DOHH2 (cell line): ENCODE measurements at regions not wholly inside any gene's neighbourhood (a gene's known extent, or its start where the extent isn't known, plus 50 kb on each side); places are given as distances from the start of the nearest gene placed in this dataset.

Experiments used
- H3F3A ChIP-seq: fragments of 200-600 bp; sonication (generic), shearing (Covaris generic); 2 replicates; pipeline ENCODE4 v1.6.0; 2016; ENCODE audit warnings: antibody characterized with exemption, mild to moderate bottlenecking; ENCODE audit not compliant: control insufficient read depth, insufficient read depth
- H3K27ac ChIP-seq: fragments of 200-600 bp; sonication (generic); 2 replicates; pipeline ENCODE4 v1.5.1; 2014; ENCODE audit warnings: low read depth, mild to moderate bottlenecking, low read length, moderate library complexity
- H3K27me3 ChIP-seq: fragments of 200-600 bp; sonication (generic); 2 replicates; pipeline ENCODE4 v1.6.1; 2014; ENCODE audit warnings: mild to moderate bottlenecking, low read length, mixed read lengths; ENCODE audit not compliant: control insufficient read depth
- H3K36me3 ChIP-seq: fragments of 200-600 bp; sonication (generic); 2 replicates; pipeline ENCODE4 v1.6.1; 2014; ENCODE audit warnings: mild to moderate bottlenecking, low read length, moderate library complexity, mixed read lengths; ENCODE audit not compliant: control insufficient read depth
- H3K4me1 ChIP-seq: fragments of 200-600 bp; sonication (generic); 2 replicates; pipeline ENCODE4 v1.6.1; 2014; ENCODE audit warnings: mild to moderate bottlenecking, low read length, mixed read lengths; ENCODE audit not compliant: control insufficient read depth
- H3K4me2 ChIP-seq: fragments of 200-600 bp; sonication (generic); 2 replicates; pipeline ENCODE4 v1.6.0; 2014; ENCODE audit warnings: mild to moderate bottlenecking, low read length, moderate library complexity
- H3K4me3 ChIP-seq: fragments of 200-600 bp; sonication (generic); 2 replicates; pipeline ENCODE4 v1.5.1; 2014; ENCODE audit warnings: mild to moderate bottlenecking, low read length, mixed read lengths
- H3K79me2 ChIP-seq: fragments of 200-600 bp; sonication (generic); 2 replicates; pipeline ENCODE4 v1.6.1; 2014; ENCODE audit warnings: mild to moderate bottlenecking, low read length, mixed read lengths; ENCODE audit not compliant: control insufficient read depth
- H3K9me2 ChIP-seq: fragments of 200-600 bp; sonication (generic); replicated peaks from 2 replicates; pipeline ENCODE4 v1.6.1; 2014; ENCODE audit warnings: mild to moderate bottlenecking, low read length, mixed read lengths; ENCODE audit not compliant: control insufficient read depth
- H3K9me3 ChIP-seq: fragments of 200-600 bp; sonication (generic); 2 replicates; pipeline ENCODE4 v1.6.1; 2014; ENCODE audit warnings: antibody characterized with exemption, low read length, mixed read lengths; ENCODE audit not compliant: control insufficient read depth, insufficient read depth
- H4K20me1 ChIP-seq: fragments of 200-600 bp; sonication (generic); 2 replicates; pipeline ENCODE4 v1.6.0; 2014; ENCODE audit warnings: low read depth, mild to moderate bottlenecking, antibody characterized with exemption, low read length, moderate library complexity; ENCODE audit not compliant: control insufficient read depth, insufficient read depth
- EZH2phosphoT487 ChIP-seq: fragments of 200-600 bp; sonication (generic); IDR thresholded peaks from 2 replicates; pipeline ENCODE4 v1.6.1; 2017; ENCODE audit warnings: borderline replicate concordance, mild to moderate bottlenecking, antibody characterized with exemption, low read length, moderate library complexity, mixed read lengths
- TF ChIP-seq, protein P1 (sequence below): fragments of 200-600 bp; sonication (generic); IDR thresholded peaks from one replicate; pipeline ENCODE4 v1.5.1; 2014; ENCODE audit warnings: antibody characterized with exemption, mild to moderate bottlenecking, low read depth, low read length; ENCODE audit not compliant: poor library complexity, severe bottlenecking

DNA sequence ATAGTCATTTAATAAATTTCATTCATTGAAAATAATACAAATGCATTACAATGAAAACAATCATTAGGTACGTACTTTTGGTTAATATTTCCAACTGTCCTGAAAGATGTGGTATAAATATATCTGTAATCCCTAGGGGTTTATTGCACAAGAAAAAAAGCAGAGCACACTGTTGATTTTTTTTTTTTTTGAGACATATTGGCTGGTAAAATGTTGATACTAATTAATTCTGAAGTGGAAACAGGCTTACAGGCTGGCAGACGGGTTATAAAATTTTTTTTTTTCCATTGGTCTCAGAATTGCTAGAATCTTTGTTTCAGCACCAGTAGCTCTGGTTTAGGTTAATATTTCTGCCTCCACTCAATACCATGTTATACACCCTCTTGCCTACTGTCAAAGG lies 193.6 kb downstream of the MAP2K6 start:
- no peaks in the 10 kb centered on the region for H3K9me2 ChIP-seq
- peaks cover 57% of the 10 kb centered on the region for H3K4me1 ChIP-seq
- no peaks in the 10 kb centered on the region for H3K79me2 ChIP-seq
- no peak overlapping the region for H3K4me3 ChIP-seq
- H3K36me3 ChIP-seq: no peaks in the 10 kb centered on the region
- H3K27me3 ChIP-seq: no peaks in the 10 kb centered on the region
- no peaks in the 10 kb centered on the region for H4K20me1 ChIP-seq
- H3K4me2 ChIP-seq: no peak overlapping the region
- H3K9me3 ChIP-seq: no peaks in the 10 kb centered on the region
- TF ChIP-seq, protein P1, sequence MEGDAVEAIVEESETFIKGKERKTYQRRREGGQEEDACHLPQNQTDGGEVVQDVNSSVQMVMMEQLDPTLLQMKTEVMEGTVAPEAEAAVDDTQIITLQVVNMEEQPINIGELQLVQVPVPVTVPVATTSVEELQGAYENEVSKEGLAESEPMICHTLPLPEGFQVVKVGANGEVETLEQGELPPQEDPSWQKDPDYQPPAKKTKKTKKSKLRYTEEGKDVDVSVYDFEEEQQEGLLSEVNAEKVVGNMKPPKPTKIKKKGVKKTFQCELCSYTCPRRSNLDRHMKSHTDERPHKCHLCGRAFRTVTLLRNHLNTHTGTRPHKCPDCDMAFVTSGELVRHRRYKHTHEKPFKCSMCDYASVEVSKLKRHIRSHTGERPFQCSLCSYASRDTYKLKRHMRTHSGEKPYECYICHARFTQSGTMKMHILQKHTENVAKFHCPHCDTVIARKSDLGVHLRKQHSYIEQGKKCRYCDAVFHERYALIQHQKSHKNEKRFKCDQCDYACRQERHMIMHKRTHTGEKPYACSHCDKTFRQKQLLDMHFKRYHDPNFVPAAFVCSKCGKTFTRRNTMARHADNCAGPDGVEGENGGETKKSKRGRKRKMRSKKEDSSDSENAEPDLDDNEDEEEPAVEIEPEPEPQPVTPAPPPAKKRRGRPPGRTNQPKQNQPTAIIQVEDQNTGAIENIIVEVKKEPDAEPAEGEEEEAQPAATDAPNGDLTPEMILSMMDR: no peak
- no peak for TF ChIP-seq EZH2phosphoT487
- H3F3A ChIP-seq: no peaks in the 10 kb centered on the region
- H3K27ac ChIP-seq: no peak overlapping the region

GRCh38 chr17:69608808-69609472 lies 194.4 kb downstream of the MAP2K6 start:
- no peaks in the 10 kb centered on the region for H3K9me3 ChIP-seq
- no peak overlapping the region for H3K4me3 ChIP-seq
- no peaks in the 10 kb centered on the region for H3K27me3 ChIP-seq
- H3K4me1 ChIP-seq: peaks cover 55% of the 10 kb centered on the region
- no peak for TF ChIP-seq EZH2phosphoT487
- TF ChIP-seq, protein P1: no peak
- H4K20me1 ChIP-seq: no peaks in the 10 kb centered on the region
- H3K36me3 ChIP-seq: no peaks in the 10 kb centered on the region
- no peaks in the 10 kb centered on the region for H3K9me2 ChIP-seq
- H3K27ac ChIP-seq: no peak overlapping the region
- H3K79me2 ChIP-seq: no peaks in the 10 kb centered on the region
- H3F3A ChIP-seq: no peaks in the 10 kb centered on the region
- H3K4me2 ChIP-seq: no peak overlapping the region

DNA sequence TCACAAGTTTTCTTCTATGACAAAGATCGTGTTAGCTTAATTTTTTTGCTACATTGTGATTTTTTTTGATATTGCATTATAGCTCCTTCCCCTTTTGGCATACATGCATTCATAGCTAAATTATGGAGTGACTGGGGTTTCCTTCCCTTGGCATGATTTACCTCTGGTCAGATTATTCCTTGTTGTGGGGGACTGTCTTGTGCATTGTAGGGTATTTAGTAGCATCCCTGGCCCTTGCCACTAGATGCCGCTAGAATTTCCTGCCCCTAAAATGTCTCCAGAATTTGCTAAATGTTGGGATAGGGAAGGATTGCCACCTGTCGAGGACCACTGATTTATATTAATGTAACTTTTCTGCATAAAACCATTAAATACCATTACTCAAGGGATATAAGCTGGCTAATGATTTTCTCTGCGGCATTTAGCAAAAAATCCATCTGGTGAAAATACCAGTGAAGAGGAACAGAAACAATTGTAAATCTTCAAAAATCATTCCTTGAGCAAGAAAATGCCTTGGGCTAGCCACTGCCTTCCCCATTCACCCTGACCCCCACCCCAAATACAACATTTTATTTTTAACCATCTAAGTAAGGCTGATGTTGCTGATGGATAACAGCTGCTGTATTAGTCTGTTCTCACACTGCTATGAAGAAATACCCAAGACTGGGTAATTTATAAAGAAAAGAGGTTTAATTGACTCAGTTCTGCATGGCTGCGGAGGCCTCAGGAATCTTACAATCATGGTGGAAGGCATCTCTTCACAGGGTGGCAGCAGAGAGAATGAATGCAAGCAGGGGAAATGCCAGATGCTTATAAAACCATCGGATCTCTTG lies 195.2 kb downstream of the MAP2K6 start:
- Histone ChIP-seq H3K4me2 (no peak overlapping the region), H3K79me2 (no peaks in the 10 kb centered on the region)

More for the DNA sequence above, 195.2 kb downstream of the MAP2K6 start:
- no peaks in the 10 kb centered on the region for H3K27me3 ChIP-seq
- H3K4me1 ChIP-seq: peaks cover 55% of the 10 kb centered on the region
- H3K36me3 ChIP-seq: no peaks in the 10 kb centered on the region
- H3K9me3 ChIP-seq: no peaks in the 10 kb centered on the region
- no peaks in the 10 kb centered on the region for H3F3A ChIP-seq
- H3K9me2 ChIP-seq: no peaks in the 10 kb centered on the region
- no peak for TF ChIP-seq EZH2phosphoT487
- TF ChIP-seq, protein P1: peak; percentile 87
- H3K4me3 ChIP-seq: no peak overlapping the region
- H4K20me1 ChIP-seq: no peaks in the 10 kb centered on the region
- H3K27ac ChIP-seq: no peak overlapping the region
